Glutamatergic neuron (in vitro differentiated cells): ENCODE measurements at regions not wholly inside any gene's neighbourhood (a gene's known extent, or its start where the extent isn't known, plus 50 kb on each side); places are given as distances from the start of the nearest gene placed in this dataset.

Source experiments
- DNase-seq: peaks from one replicate; pipeline ENCODE4 v3.0.0; 2022
- H3K27ac Mint-ChIP-seq: one replicate; pipeline ENCODE4 v1.8.0; 2020; ENCODE audit warnings: mild to moderate bottlenecking, mixed read lengths, inconsistent platforms; ENCODE audit not compliant: unreplicated experiment
- H3K27me3 Mint-ChIP-seq: one replicate; pipeline ENCODE4 v1.8.0; 2020; ENCODE audit warnings: mild to moderate bottlenecking, moderate library complexity, mixed read lengths, inconsistent platforms; ENCODE audit not compliant: unreplicated experiment
- H3K36me3 Mint-ChIP-seq: one replicate; pipeline ENCODE4 v1.8.0; 2020; ENCODE audit warnings: mild to moderate bottlenecking, mixed read lengths, inconsistent platforms; ENCODE audit not compliant: unreplicated experiment
- H3K4me1 Mint-ChIP-seq: one replicate; pipeline ENCODE4 v1.8.0; 2020; ENCODE audit warnings: mild to moderate bottlenecking, low read depth, mixed read lengths, inconsistent platforms; ENCODE audit not compliant: unreplicated experiment
- H3K4me3 Mint-ChIP-seq: one replicate; pipeline ENCODE4 v1.8.0; 2020; ENCODE audit warnings: mild to moderate bottlenecking, mixed read lengths, inconsistent platforms; ENCODE audit not compliant: unreplicated experiment
- H3K9me3 Mint-ChIP-seq: one replicate; pipeline ENCODE4 v1.8.0; 2020; ENCODE audit warnings: mild to moderate bottlenecking, moderate library complexity, mixed read lengths, inconsistent platforms; ENCODE audit not compliant: unreplicated experiment
- CTCF ChIP-seq: fragments of 200-600 bp; sonication (generic); IDR thresholded peaks from one replicate; pipeline ENCODE4 v1.5.0; 2021; ENCODE audit not compliant: partially characterized antibody, unreplicated experiment

- Mint-ChIP-seq H3K27me3 (no peaks in the 10 kb centered on the region), H3K9me3 (no peaks in the 10 kb centered on the region), H3K27ac (no peak overlapping the region), H3K36me3 (no peaks in the 10 kb centered on the region), H3K4me1 (no peaks in the 10 kb centered on the region), H3K4me3 (no peak overlapping the region)
- TF ChIP-seq CTCF, result no peak
- no peak for DNase-seq
Measured at GRCh38 chr12:30519535-30519934, 176.1 kb downstream of the IPO8 start.

DNA sequence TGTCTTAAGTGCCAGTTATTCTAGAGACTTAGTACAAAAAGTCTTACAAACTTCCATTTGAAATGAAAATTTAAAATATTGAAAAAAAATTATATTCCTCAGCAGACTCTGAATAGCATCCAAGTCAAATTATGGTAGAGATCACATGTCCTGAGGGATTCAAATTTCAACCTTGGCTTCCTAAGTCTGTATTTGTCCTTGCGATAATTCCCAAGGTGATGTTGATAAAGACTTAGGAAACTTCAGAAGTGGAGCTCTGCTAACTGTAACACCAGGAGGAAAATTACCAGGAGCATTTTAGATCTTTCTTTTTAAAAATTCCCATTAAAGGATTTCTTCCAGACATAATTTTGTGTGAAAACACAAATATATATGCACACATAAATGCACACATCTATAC lies 178.3 kb downstream of the IPO8 start:
- H3K9me3 Mint-ChIP-seq, result no peaks in the 10 kb centered on the region
- H3K27me3 Mint-ChIP-seq, result no peaks in the 10 kb centered on the region

DNA sequence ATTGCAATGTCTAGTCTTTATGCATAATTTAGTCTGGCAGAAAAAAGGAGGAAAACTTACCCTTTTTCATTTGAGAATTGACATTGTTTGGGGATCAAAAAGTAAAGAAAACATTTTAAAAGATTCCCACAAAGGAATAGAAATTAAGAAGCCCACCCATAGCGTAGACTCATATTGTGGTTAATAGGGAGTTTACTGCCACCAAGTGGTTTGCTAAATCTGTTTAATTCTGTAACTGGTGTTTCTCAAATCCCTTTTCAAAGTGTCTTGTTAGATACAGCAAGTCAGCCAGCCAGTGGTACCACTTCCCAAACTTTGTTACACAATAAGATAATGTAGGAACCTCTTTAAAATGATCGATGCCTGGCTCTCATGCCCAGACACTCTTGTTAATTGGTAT lies 180.3 kb downstream of the IPO8 start:
- no peaks in the 10 kb centered on the region for H3K27me3 Mint-ChIP-seq
- no peaks in the 10 kb centered on the region for H3K9me3 Mint-ChIP-seq
- TF ChIP-seq CTCF, result no peak
- H3K4me3 Mint-ChIP-seq, result no peak overlapping the region
- DNase-seq, result no peak
- H3K27ac Mint-ChIP-seq, result no peak overlapping the region
- no peaks in the 10 kb centered on the region for H3K4me1 Mint-ChIP-seq
- no peaks in the 10 kb centered on the region for H3K36me3 Mint-ChIP-seq

More for the DNA sequence above, 178.3 kb downstream of the IPO8 start:
- Mint-ChIP-seq H3K4me1 (no peaks in the 10 kb centered on the region), H3K36me3 (no peaks in the 10 kb centered on the region), H3K4me3 (no peak overlapping the region), H3K27ac (no peak overlapping the region)
- TF ChIP-seq CTCF, result no peak
- DNase-seq, result no peak

GRCh38 chr12:30514666-30515065 lies 181.0 kb downstream of the IPO8 start:
- Mint-ChIP-seq H3K36me3 (no peaks in the 10 kb centered on the region), H3K27me3 (no peaks in the 10 kb centered on the region), H3K4me3 (no peak overlapping the region), H3K9me3 (no peaks in the 10 kb centered on the region), H3K27ac (no peak overlapping the region), H3K4me1 (no peaks in the 10 kb centered on the region)
- no peak for DNase-seq
- no peak for TF ChIP-seq CTCF

DNA sequence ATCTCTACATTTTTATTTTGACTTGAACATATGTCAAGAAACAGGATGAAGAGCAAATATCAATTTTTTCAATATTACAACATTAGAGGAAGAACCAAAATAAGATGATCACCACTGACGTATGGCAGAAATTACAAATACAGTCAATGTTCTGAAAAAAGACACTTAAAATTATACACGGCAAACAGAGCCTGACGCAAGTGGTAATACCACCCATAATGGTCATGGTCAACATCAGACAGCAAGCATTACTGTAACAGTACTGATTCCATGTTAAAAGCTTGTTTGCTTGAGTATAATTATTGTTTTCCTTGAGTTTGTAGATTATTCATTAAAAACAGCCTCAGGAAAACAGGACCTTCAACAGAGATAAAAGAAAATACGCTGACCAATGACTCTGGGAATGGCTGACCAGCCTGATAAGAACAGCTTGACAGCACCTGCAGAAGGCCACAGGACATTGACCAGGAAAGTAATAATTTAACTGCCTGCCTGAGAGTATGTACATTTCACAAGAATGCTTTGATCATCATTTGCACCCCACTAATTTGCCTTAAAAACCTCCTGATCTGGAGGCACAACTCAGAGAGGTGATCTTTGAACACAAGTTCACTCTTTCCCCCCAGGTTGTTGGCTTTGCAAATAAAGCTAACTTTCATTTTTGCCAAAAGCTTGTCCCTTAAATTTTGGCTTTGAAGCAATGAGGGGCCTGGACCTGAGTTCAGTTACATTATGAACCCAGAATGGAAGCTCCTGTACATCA lies 187.3 kb downstream of the IPO8 start:
- H3K36me3 Mint-ChIP-seq, result no peaks in the 10 kb centered on the region
- no peak for DNase-seq
- H3K9me3 Mint-ChIP-seq, result no peaks in the 10 kb centered on the region
- H3K27me3 Mint-ChIP-seq, result no peaks in the 10 kb centered on the region
- H3K27ac Mint-ChIP-seq, result no peak overlapping the region
- no peaks in the 10 kb centered on the region for H3K4me1 Mint-ChIP-seq
- H3K4me3 Mint-ChIP-seq, result no peak overlapping the region
- no peak for TF ChIP-seq CTCF
